HG02973 (cell line): ENCODE measurements at regions not wholly inside any gene's neighbourhood (a gene's known extent, or its start where the extent isn't known, plus 50 kb on each side); places are given as distances from the start of the nearest gene placed in this dataset.
"Not testable (repeated sequence)": the region's sequence is repeated elsewhere in the genome, so short reads cannot be mapped to it uniquely, and the experiment has no call there.

ENCODE experiments used
- ATAC-seq: cut with Tn5 transposase; IDR thresholded peaks from one replicate; pipeline ENCODE4 v1.9.1; 2021; ENCODE audit warnings: moderate library complexity; ENCODE audit not compliant: unreplicated experiment

DNA sequence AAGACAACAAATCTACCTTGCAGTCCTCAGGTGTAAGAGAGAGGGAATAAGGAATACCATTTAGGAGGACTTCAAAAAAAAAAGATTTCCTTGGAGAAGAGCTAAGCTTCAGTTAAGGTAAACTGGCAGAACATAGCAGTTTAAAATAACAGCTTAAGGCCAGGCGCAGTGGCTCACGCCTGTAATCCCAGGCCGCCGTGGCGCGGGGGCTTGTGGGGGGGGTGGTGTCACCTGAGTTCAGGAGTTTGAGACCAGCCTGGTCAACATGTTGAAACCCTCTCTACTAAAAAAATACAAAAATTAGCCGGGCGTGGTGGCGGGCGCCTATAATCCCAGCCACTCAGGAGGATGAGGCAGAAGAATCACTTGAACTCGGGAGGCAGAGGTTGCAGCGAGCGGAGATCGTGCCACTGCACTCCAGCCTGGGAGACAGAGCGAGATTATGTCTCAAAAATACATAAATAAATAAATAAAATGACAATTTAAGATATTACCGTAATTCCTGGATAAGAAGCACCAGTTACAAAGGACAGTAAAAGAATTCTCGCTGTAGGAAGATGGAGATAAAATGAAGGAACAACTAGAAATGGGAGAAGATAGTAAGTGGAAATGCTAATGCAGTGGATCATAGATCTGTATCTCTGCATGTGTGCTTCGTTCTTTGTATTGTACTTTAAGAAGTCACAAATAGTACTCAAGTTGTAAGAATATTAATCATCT is 1140.2 kb downstream of the NCAM2 start:
- ATAC-seq, result no peak

- ATAC-seq, result no peak
Measured at GRCh38 chr21:22145545-22145944, 1147.3 kb downstream of the NCAM2 start.

- ATAC-seq, result no peak
Measured at GRCh38 chr21:22154579-22155274, 1156.5 kb downstream of the NCAM2 start.

DNA sequence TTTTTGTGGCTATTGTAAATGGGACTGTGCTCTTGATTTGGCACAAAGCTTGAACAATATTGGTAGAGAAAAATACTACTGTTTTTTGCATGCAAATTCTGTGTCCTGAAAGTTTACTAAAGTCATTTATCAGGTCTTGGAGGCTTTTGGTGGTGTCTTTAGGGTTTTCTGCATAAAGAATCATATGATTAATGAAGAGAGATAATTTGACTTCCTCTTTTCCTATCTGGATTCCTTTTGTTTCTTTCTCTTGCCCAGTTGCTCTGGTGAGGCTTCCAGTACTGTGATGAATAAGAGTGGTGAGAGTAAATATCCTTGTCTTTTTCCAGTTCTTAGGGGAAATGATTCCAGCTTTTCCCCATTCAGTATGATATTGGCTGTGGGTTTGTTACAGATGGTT is 1166.7 kb downstream of the NCAM2 start:
- ATAC-seq, result no peak

DNA sequence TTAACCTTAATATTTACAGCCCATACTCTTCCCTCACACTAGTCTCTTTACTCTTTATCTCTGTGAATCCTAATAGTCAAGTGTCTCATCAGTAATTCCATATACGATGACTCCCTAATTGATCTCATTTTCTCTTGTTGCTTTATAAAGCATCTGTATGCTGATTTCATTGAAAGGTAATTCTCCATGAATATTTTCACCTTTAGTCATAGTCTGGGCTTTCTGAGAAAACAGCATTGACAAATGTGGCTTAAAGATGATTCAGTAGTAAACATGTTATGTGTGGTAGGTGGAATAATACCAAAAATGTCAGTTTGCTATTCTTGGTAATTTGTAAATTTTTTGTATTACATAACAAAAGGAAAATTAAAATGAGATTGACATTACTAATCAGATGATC is 1176.5 kb downstream of the NCAM2 start:
- no peak for ATAC-seq

- ATAC-seq, result no peak
Measured at GRCh38 chr21:22189278-22189677, 1191.1 kb downstream of the NCAM2 start.

GRCh38 chr21:22191581-22191980 is 1193.4 kb downstream of the NCAM2 start:
- no peak for ATAC-seq

DNA sequence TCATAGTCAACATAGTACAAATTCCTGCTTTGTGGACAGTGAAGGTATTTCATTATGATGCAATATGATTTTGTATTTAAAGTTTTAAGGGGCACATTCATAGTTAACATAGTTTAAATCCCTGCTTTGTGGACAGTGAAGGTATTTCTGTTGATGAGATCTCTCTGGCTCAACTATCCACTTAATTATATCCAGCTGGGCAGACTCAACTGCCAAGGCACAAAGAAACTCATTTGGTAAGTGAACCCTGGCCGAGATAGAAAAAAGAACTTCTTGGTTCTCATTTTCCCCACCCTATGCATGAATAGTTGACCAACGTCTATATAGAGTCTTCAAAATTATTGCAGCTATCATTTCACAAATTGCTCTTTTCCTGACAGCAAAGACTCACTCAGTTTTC is 1194.6 kb downstream of the NCAM2 start:
- ATAC-seq, result no peak

DNA sequence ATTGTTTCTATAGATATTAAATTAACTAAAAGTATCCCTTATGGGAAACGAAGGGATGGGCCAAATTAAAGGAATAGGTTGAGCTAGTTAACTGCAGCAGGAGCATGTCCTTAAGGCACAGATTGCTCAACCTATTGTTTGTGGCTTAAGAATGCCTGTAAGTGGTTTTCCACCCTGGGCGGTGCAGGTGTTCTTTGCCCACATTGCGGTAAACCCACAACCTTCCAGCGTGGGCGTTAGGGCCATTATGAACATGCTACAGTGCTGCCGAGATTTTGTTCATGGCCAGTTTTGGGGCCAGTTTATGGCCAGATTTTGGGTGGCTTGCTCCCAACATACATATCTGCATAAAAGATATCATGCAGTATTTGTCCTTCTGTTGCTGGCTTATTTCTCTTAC is 1196.8 kb downstream of the NCAM2 start:
- not testable (repeated sequence) for ATAC-seq

DNA sequence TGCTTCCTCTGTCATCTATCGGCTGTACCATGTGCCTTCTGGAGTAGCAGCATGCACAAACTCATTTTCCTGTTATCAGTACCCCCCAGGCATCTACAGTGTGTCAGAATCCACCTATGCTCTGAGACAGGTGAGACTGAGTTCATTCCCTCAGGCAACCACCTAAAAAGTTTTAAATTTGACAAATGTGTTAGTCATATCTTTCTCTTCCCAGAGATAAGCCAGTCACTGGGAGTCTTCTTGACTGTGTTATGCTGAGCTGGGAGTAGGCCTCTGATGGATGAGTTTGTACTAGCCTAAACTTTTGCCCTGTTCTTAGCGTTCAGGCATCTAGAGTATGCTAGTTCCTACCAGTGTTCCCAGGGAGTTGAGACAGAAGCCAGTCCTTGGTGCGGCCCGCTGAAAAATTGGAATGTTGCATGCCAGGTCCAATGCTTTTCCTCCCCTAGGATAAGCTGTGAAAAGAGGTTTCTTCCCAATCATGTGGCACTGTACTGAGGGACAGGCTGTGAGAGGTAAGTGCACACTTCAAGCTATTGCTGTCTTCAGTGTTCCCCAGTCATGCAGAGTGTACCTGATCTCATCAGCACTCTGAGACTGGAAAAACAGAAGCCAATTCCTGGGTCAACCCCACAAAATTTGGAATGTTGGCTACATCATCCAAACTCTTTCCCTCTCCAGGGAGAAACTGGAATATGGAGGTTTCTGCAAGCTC is 1202.3 kb downstream of the NCAM2 start:
- ATAC-seq, result no peak

- ATAC-seq, result no peak
Measured at GRCh38 chr21:22201126-22201525, 1202.9 kb downstream of the NCAM2 start.

GRCh38 chr21:22201669-22202068 is 1203.5 kb downstream of the NCAM2 start:
- ATAC-seq, result no peak

- no peak for ATAC-seq
Measured at GRCh38 chr21:22209304-22209700, 1211.1 kb downstream of the NCAM2 start.

DNA sequence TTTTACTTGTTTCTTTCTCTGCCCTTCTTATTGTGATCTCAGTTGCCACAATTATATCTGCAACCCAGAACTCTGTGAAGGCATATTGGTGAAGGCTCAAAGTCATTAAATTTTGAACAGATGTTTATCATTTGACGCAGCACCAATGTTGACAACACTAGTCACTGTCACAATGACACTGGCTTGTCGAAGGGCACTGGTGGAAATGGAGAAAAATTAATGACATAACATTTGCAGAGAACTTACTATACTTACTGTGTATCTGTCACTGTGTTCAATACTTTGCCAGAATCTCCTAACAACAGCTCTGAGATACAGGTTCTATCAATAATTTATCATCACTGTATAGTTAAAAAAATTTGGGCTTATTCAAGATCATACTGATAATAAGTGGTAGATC is 1213.7 kb downstream of the NCAM2 start:
- no peak for ATAC-seq

DNA sequence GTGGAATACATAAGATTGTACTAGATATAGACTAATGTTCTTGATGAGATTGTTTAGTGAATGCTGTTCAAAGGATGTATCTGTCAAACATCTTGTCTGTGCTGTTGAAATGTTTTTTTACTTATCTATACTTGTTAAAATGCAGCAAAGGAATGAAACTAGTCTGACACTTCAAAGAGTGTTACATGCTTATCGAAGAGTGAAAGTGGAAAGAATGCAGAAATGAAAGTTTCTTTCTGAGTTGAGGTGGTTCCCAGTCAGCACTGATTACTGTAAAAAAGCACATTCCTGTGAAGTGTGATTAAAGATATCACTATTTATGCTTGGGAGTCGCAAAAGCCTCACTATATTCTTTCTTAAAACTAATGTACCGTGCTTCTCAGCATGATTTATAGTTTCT is 1225.2 kb downstream of the NCAM2 start:
- ATAC-seq, result peak; percentile 88

GRCh38 chr21:22224261-22224660 is 1226.1 kb downstream of the NCAM2 start:
- ATAC-seq, result no peak

GRCh38 chr21:22225299-22225698 is 1227.1 kb downstream of the NCAM2 start:
- no peak for ATAC-seq

DNA sequence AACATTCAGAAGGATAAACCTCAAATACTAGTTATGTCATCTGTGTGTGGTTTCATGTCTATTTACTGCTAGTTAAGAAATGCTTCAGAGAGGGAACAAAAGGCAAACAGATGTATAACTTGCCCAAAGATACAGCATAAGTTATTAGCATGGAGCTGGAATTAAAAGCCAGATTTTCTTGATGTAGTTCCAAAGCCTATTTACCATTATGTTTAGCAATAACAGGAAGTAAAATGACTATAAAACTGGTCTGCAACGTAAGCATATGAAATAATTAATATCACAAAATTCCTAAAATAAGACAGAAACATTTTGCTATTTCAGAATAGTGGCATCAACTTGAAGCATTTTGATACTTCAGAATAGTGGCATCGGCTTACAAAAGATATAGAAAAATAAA is 1232.8 kb downstream of the NCAM2 start:
- ATAC-seq, result no peak

- ATAC-seq, result no peak
Measured at GRCh38 chr21:22235866-22236590, 1237.8 kb downstream of the NCAM2 start.

DNA sequence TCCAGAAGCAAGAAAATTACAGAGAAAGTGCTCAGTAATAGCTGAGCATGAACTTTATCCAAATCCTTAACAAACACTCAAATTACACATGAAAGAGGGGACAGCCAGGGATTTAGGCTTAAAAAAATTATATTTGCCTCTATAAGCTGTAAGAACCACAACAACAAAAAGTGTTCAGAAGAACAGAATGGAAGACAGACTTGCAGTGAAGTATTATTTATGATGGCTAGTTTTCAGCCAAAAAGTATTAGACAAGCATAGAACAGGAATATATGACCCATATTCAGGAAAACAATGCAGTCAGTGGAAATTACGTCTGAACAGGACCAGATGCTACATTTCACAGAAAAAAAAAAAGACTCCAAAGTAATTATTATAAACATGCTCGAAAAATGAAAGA is 1246.3 kb downstream of the NCAM2 start:
- no peak for ATAC-seq

DNA sequence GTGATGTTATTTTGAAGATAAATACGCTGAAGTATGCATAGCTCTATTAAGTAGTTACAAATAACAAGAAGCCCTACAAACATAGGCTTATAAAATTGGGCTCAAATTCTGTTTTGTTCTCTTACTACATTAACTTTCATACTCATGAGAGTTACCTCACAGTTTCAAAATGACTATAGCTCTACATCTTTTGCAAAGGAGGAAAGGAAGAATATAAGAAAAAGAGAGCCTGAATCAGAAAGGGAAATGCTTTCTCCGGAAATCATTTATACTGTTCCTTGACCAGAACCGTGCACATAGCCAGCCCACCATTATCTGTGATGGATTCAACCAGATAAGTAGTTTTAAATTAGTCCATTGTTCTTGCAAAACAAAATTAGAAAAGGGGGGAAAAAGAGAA is 1252.1 kb downstream of the NCAM2 start:
- no peak for ATAC-seq
